GM21423 (cell line): ENCODE measurements at regions not wholly inside any gene's neighbourhood (a gene's known extent, or its start where the extent isn't known, plus 50 kb on each side); places are given as distances from the start of the nearest gene placed in this dataset.

Source experiments
- ATAC-seq: cut with Tn5 transposase; IDR thresholded peaks from one replicate; pipeline ENCODE4 v1.9.1; 2021; ENCODE audit warnings: mild to moderate bottlenecking, moderate library complexity; ENCODE audit not compliant: unreplicated experiment

- no peak for ATAC-seq
Measured at GRCh38 chr6:1257778-1258177, 54.1 kb upstream of the FOXQ1 start.

DNA sequence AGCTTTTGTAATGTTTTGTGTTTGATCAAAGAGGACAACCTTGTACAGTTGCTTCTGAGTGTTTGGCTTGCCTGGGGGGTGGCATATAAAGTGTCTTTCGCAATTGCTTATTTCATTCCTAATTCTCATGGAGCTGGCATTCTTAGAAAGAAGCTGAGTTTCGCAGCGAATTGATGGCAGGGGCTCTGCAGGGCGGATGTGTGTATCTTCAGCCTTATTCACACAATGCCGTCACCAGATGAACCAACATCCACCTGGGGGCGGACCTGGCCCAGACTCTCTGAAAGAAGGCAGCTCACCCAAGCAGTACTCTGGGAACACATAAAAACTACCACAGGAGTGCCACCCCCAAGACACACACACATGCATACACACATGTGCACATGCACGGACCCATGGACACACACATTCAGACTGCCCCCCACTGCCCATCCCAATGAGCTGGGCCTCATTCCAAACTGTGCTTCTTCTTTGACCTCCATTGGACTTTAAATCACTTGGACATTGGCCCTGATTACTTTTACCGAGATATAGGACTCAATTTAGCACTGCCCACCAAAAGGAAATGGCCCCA is 55.4 kb upstream of the FOXQ1 start:
- no peak for ATAC-seq

DNA sequence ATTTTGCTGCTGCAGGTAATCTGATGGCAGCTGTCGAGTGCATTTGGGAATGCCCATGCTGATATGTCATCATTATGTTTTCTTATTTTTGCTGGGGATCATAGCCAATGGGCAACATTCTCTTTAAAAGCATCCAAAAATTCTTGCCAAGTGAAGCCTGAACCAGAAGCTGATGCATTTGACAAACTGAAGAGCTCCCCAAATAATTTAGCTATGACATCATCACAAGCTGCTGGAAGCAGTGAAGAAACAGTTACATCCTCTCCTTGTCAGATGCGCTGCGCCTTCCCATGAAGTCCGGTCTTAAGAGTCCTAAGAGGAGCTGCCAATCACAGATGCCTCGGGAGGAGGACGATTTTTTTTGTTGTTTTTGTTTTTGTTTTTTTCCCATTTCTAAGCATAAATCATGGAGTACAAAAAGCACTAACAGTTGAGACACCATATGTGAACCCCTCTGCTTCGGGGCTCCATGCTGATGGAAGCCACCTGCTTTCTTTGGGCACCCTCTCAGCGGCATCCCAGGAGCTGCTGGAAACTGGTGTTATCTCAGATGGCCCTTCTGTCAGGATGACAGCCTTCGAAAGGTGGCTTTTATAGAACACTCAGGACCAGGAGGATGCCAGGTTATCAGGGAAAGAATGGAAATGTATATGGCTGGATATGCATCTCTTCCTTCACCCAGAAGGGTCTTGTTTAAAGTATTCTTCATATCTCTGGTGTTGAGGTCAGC is 56.1 kb upstream of the FOXQ1 start:
- ATAC-seq, result no peak

GRCh38 chr6:1254326-1254725 is 57.6 kb upstream of the FOXQ1 start:
- ATAC-seq, result no peak

- no peak for ATAC-seq
Measured at GRCh38 chr6:1253816-1254215, 58.1 kb upstream of the FOXQ1 start.

DNA sequence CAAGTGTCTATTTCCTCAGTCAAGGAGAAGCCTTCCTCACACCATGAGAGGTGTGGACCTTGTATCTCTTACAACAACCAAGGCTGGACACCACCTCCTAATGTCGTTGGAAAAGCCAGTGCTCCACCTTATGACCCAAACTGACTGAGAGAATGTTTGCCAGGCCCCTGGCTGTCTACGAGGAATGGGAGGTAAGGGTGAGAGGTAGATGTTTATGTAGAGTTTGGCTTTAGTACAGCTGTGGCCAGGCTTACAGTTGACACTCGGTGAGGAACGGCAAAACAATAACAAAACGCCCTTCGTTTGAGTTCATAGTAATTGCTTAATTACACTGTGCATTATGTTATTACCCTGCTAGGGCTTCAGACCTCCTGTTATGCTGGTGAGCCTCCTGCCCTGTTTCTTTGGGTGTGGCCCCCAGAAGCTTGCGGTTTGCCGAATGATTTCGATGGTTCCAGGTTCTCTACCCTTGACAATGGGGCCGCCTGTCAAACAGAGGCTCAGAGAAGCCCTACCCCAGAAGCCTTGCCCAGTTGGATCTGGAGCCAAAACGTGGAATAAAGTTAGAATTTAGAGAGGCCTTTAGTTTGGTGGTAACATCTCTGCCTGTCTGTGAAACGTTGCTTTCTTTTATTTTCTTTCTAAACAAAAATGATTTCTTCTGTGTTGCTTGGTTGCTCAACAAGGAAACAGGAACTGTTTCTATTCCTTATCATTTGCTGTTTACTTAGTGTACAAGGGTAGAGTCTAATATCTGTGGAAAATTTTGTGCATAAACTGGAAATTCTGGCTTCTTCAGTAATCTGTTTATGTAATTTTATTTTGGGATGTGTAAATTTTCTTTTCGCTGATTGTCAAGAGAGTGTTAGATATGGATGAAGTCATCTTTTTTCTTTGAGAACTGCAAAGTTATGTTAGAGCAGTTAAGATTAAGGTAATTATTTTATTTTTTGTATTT is 60.4 kb upstream of the FOXQ1 start:
- ATAC-seq, result no peak

- no peak for ATAC-seq
Measured at GRCh38 chr6:1250489-1251197, 61.3 kb upstream of the FOXQ1 start.

GRCh38 chr6:1247894-1248293 is 64.0 kb upstream of the FOXQ1 start:
- ATAC-seq, result no peak

DNA sequence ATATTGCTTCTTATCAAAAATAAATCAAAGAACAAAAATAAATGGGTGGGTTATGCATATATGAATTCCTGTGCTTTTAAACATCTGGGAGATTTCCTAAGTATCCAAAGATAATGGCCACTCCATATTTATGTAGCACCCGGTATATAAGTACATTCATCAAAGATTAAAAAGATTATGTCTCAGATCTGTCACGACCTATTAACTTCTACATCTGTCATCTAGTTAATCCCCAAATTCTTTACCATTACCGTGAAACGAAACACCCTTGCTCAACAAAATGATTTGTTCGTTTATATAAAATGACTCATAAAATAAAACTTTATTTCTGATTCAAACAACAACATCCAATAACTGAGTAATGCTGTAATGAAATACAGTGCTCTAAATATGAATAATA is 64.8 kb upstream of the FOXQ1 start:
- no peak for ATAC-seq

GRCh38 chr6:1244941-1245340 is 67.0 kb upstream of the FOXQ1 start:
- no peak for ATAC-seq

- no peak for ATAC-seq
Measured at GRCh38 chr6:1244278-1244677, 67.6 kb upstream of the FOXQ1 start.

DNA sequence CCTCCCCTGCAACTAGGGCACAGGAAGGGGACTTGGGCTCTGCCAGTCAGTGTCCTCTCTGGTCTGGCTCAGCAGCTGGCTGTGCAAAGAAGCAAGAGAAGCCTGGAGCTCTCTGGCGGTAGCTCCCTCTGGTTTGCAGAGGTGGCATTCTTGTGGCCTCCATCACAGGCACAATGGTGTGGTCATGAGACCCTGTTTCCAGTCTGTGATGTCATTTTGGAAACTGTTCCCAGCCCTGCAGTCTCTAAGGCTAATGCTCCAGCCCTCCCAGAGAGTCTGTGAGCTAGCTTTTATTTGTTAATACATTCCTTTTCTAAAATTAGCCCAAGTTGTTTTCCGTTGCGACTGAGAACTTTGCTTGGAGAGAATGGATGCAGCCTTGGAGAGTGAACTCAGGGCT is 69.5 kb upstream of the FOXQ1 start:
- ATAC-seq, result no peak

- no peak for ATAC-seq
Measured at GRCh38 chr6:1242021-1242420, 69.9 kb upstream of the FOXQ1 start.

- no peak for ATAC-seq
Measured at GRCh38 chr6:1240766-1241318, 71.1 kb upstream of the FOXQ1 start.

DNA sequence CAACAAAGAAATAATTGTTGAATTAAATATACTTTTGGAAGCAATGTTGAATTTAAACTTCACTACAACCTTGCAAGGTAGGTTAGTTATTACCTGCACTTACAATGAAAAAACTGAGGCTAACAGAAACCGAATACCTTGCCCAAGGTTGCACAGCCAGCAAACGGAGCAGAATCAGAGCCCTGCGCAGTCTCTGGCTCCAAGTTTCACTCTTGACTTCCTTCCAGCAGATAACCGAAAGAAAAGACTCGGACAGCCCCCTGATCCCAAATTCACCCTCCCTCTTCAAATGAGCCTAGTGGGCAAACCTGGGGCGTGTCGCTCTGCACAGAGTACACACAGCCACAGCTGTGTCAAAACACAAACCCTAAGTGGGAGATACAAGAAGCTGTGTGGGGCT is 72.1 kb upstream of the FOXQ1 start:
- ATAC-seq, result no peak

GRCh38 chr6:1238040-1238439 is 73.9 kb upstream of the FOXQ1 start:
- no peak for ATAC-seq

DNA sequence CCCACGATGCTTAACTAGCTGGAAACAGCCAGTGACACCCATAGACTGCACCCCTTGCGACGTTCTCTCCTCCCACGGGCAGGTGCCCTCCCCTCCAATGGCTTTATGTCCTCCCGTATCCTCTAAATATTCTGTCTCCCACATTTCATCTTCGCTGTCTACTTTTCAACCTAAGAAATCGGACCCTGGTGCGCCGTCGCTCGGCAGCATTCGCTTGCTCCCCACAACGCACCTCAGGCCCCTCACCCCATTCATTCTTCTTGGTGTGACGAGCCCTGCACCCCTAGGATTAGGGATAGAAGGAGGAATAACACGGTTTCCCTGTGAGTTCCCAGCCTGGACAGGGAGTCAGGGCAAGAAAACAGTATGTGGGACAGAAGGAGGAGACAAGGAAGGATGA is 74.3 kb upstream of the FOXQ1 start:
- ATAC-seq, result no peak

- ATAC-seq, result no peak
Measured at GRCh38 chr6:1235825-1236224, 76.1 kb upstream of the FOXQ1 start.

GRCh38 chr6:1233924-1234323 is 78.0 kb upstream of the FOXQ1 start:
- ATAC-seq, result no peak

DNA sequence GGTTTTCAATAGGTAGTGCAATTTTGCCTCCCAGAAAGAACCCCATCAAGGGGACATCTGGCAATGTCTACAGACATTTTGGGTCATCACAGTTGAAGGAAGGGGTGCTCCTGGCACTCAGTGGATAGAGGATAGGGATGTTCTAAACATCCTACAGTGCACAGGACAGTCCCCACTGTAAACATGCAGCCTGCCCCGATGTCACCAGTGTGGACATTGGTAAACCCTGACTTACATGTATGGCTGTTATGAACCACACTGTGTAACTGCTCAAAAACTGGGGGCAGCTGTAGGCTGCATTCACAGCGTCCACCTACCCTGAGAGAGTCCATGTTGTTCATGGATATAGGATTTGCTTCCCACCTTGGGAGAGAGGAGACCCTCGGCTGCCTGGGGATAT is 79.3 kb upstream of the FOXQ1 start:
- no peak for ATAC-seq

GRCh38 chr6:1231941-1232340 is 80.0 kb upstream of the FOXQ1 start:
- no peak for ATAC-seq
